ENCODE measurements at regions not wholly inside any gene's neighbourhood (a gene's known extent, or its start where the extent isn't known, plus 50 kb on each side); places are given as distances from the start of the nearest gene placed in this dataset.

- no peak overlapping the region for H3K4me2 ChIP-seq (ENCODE audit: insufficient read depth, insufficient read length, low read length)
- no peak overlapping the region for H4K91ac ChIP-seq (ENCODE audit: insufficient read length, low read depth, low read length)
- no peaks in the 10 kb centered on the region; the same call in 1 of the 2 replicates for H3K4me1 ChIP-seq (ENCODE audit: insufficient read depth, low read length)
- H3K79me1 ChIP-seq (ENCODE audit: insufficient read depth, low read depth, low read length, poor library complexity, severe bottlenecking) = no peaks in the 10 kb centered on the region
- H2BK15ac ChIP-seq (ENCODE audit: low read depth, low read length) = no peak overlapping the region
- Mint-ChIP-seq H3K27ac (no peak overlapping the region), H3K4me1 (no peaks in the 10 kb centered on the region), H3K4me3 (no peak overlapping the region), H3K27me3 (ENCODE audit: low read depth) (no peaks in the 10 kb centered on the region), H3K9me3 (no peaks in the 10 kb centered on the region), H3K36me3 (ENCODE audit: insufficient read depth in 1 of 3, low read depth in 3 of 3) (no peaks in the 10 kb centered on the region)
- no peak for DNase-seq
- no peak overlapping the region for H2BK5ac ChIP-seq (ENCODE audit: insufficient read length, low read length)
- no peaks in the 10 kb centered on the region for H4K20me1 ChIP-seq (ENCODE audit: control insufficient read depth, insufficient read depth, insufficient read length)
- H3K14ac ChIP-seq (ENCODE audit: insufficient read depth, low read length) = no peak overlapping the region
- no peaks in the 10 kb centered on the region for H3K23me2 ChIP-seq (ENCODE audit: insufficient read length, low read depth, low read length, poor library complexity, severe bottlenecking)
- no peak overlapping the region for H3K9ac ChIP-seq (ENCODE audit: extremely low read depth, insufficient read length, low read length)
- H3T11ph ChIP-seq (ENCODE audit: low read length) = no peak overlapping the region
- H3K4ac ChIP-seq (ENCODE audit: low read depth, low read length) = no peak overlapping the region
- no peaks in the 10 kb centered on the region for H3K9me3 ChIP-seq (ENCODE audit: control insufficient read depth, low read depth, low read length)
- H2BK120ac ChIP-seq (ENCODE audit: low read depth, low read length, poor library complexity, severe bottlenecking) = no peak overlapping the region
- no CpG with 5 or more reads among the region's 1 CpG for WGBS (ENCODE audit: extremely low coverage, insufficient read length, low lambda C conversion rate)
- H2AFZ ChIP-seq (ENCODE audit: low read length) = no peak overlapping the region
- no peak overlapping the region for H4K8ac ChIP-seq (replicated peaks; ENCODE audit: insufficient read length, low read depth, low read length)
- H3K27me3 ChIP-seq (ENCODE audit: insufficient read depth, low read length) = no peaks in the 10 kb centered on the region
- H3K79me2 ChIP-seq (ENCODE audit: insufficient read depth, low read length) = no peaks in the 10 kb centered on the region
- no peak overlapping the region for H3K27ac ChIP-seq (ENCODE audit: insufficient read length, low read depth, low read length)
- H2AK5ac ChIP-seq (ENCODE audit: insufficient read length, low read length) = no peak overlapping the region
- no peak overlapping the region for H4K5ac ChIP-seq (ENCODE audit: insufficient read length, low read depth, low read length)
- H3K23ac ChIP-seq (ENCODE audit: insufficient read length, low read depth, low read length) = no peak overlapping the region
- no peak overlapping the region for H2BK12ac ChIP-seq (ENCODE audit: insufficient read length, low read depth, low read length)
- no peak overlapping the region for H3K18ac ChIP-seq (ENCODE audit: insufficient read length, low read depth, low read length)
- H2BK20ac ChIP-seq (ENCODE audit: low read depth, low read length, poor library complexity, severe bottlenecking) = no peak overlapping the region
- TF ChIP-seq CTCF (conservative IDR thresholded peaks at IDR 0.05) = no peak
- no peak overlapping the region for H3K56ac ChIP-seq (ENCODE audit: insufficient read length, low read depth, low read length)
Measured at GRCh38 chr13:76000131-76000530, 364.0 kb downstream of the LMO7 start.
